CD14-positive monocyte (primary cell): ENCODE measurements at regions not wholly inside any gene's neighbourhood (a gene's known extent, or its start where the extent isn't known, plus 50 kb on each side); places are given as distances from the start of the nearest gene placed in this dataset.

ENCODE experiments used
- DNase-seq, 3 donors: peaks; one replicate each; pipeline ENCODE4 v3.0.0-alpha.2; 2011 to 2022
- H2AFZ ChIP-seq: 2 replicates; pipeline ENCODE4 v1.6.0; 2012; ENCODE audit warnings: mild to moderate bottlenecking, low read depth, low read length, inconsistent platforms; ENCODE audit not compliant: insufficient read depth, poor library complexity, severe bottlenecking
- H3K27ac ChIP-seq, 2 donors: 1 replicate in 1 of 2; 2 replicates in 1 of 2; pipeline ENCODE4 v1.5.1; 2012 to 2013; ENCODE audit warnings: low read length in 2 of 2, control low read depth in 1 of 2, inconsistent platforms in 1 of 2, low read depth in 1 of 2, mild to moderate bottlenecking in 1 of 2
- H3K27me3 ChIP-seq, 2 donors: one replicate each; pipeline versions ENCODE4 v1.6.0 to v1.6.1; 2011 to 2013; ENCODE audit warnings: low read length in 2 of 2; ENCODE audit not compliant: control insufficient read depth in 2 of 2, insufficient read depth in 2 of 2
- H3K36me3 ChIP-seq, 2 donors: replicated peaks in 1 of 2; 1 replicate in 1 of 2; 2 replicates in 1 of 2; pipeline versions ENCODE4 v1.5.1 to v1.6.1; 2012 to 2013; ENCODE audit warnings: low read length in 2 of 2, control low read depth in 1 of 2, inconsistent platforms in 1 of 2, mild to moderate bottlenecking in 1 of 2; ENCODE audit not compliant: insufficient read depth in 2 of 2, control insufficient read depth in 1 of 2
- H3K4me1 ChIP-seq, 2 donors: 1 replicate in 1 of 2; 2 replicates in 1 of 2; pipeline versions ENCODE4 v1.5.1 to v1.6.1; 2012 to 2013; ENCODE audit warnings: low read length in 2 of 2, control low read depth in 1 of 2, inconsistent platforms in 1 of 2, mild to moderate bottlenecking in 1 of 2, moderate library complexity in 1 of 2; ENCODE audit not compliant: insufficient read depth in 2 of 2, control insufficient read depth in 1 of 2
- H3K4me2 ChIP-seq: replicated peaks from 2 replicates; pipeline ENCODE3; 2012; ENCODE audit warnings: low read length, moderate library complexity, mild to moderate bottlenecking; ENCODE audit not compliant: poor library complexity, severe bottlenecking; ENCODE audit errors: extremely low read depth
- H3K4me3 ChIP-seq, 3 experiments: fragments of 200-600 bp in 1 of 3; sonication (generic) in 1 of 3; replicated peaks in 1 of 3; 1 replicate in 2 of 3; 2 replicates in 1 of 3; pipeline ENCODE4 v1.5.1; 2011 to 2013; ENCODE audit warnings: low read length in 3 of 3, mild to moderate bottlenecking in 3 of 3, control low read depth in 2 of 3, low read depth in 2 of 3, inconsistent platforms in 1 of 3, moderate library complexity in 1 of 3
- H3K79me2 ChIP-seq: 2 replicates; pipeline ENCODE4 v1.6.0; 2012; ENCODE audit warnings: mild to moderate bottlenecking, control low read depth, inconsistent platforms, low read length, moderate library complexity; ENCODE audit not compliant: insufficient read depth
- H3K9ac ChIP-seq: 2 replicates; pipeline ENCODE4 v1.6.0; 2017; ENCODE audit warnings: low read length, mild to moderate bottlenecking; ENCODE audit not compliant: insufficient read depth, poor library complexity, severe bottlenecking
- H3K9me3 ChIP-seq, 2 donors: replicated peaks in 1 of 2; 1 replicate in 1 of 2; 2 replicates in 1 of 2; pipeline versions ENCODE4 v1.5.1 to v1.6.1; 2012 to 2013; ENCODE audit warnings: low read length in 2 of 2, control low read depth in 1 of 2; ENCODE audit not compliant: control insufficient read depth in 1 of 2, insufficient read depth in 1 of 2
- H4K20me1 ChIP-seq: 2 replicates; pipeline ENCODE4 v1.6.0; 2012; ENCODE audit warnings: mild to moderate bottlenecking, low read length, control low read depth, moderate library complexity; ENCODE audit not compliant: insufficient read depth
- H3K27ac Mint-ChIP-seq, 7 donors: one replicate each; pipeline ENCODE4 v1.8.0; 2020; ENCODE audit warnings: mild to moderate bottlenecking in 7 of 7, mixed read lengths in 7 of 7, moderate library complexity in 6 of 7, inconsistent platforms in 2 of 7
- H3K27me3 Mint-ChIP-seq, 3 donors: one replicate each; pipeline ENCODE4 v1.8.0; 2021 to 2022; ENCODE audit warnings: low read depth in 3 of 3, mild to moderate bottlenecking in 3 of 3, mixed read lengths in 3 of 3, moderate library complexity in 3 of 3, inconsistent platforms in 1 of 3
- H3K36me3 Mint-ChIP-seq, 2 donors: one replicate each; pipeline ENCODE4 v1.8.0; 2020; ENCODE audit warnings: mixed read lengths in 2 of 2, inconsistent platforms in 1 of 2, mild to moderate bottlenecking in 1 of 2
- H3K4me1 Mint-ChIP-seq: one replicate; pipeline ENCODE4 v1.8.0; 2020; ENCODE audit warnings: mild to moderate bottlenecking, mixed read lengths
- H3K4me3 Mint-ChIP-seq, 2 donors: one replicate each; pipeline ENCODE4 v1.8.0; 2020; ENCODE audit warnings: mild to moderate bottlenecking in 2 of 2, mixed read lengths in 2 of 2, moderate library complexity in 1 of 2
- H3K9me3 Mint-ChIP-seq, 7 donors: one replicate each; pipeline ENCODE4 v1.8.0; 2020 to 2022; ENCODE audit warnings: mixed read lengths in 7 of 7, mild to moderate bottlenecking in 6 of 7, moderate library complexity in 6 of 7, inconsistent platforms in 2 of 7
- WGBS: methylation state at CpG from one replicate; pipeline ENCODE4 v1.1.5; 2013; ENCODE audit warnings: missing lambda C conversion rate; ENCODE audit not compliant: insufficient coverage; 5-methylcytosine and 5-hydroxymethylcytosine counted together
- intact Hi-C, 2 donors: fragments of 100-400 bp; cut with micrococcal nuclease; formaldehyde crosslinking; loops; one replicate each; pipeline versions ENCODE4 v1.15.0 to v1.15.1; 2023
- TF ChIP-seq, protein P1 (sequence below): fragments of 200-600 bp; IDR thresholded peaks from one replicate; pipeline ENCODE4 v1.8.0; 2022; ENCODE audit warnings: antibody characterized with exemption, mild to moderate bottlenecking

DNA sequence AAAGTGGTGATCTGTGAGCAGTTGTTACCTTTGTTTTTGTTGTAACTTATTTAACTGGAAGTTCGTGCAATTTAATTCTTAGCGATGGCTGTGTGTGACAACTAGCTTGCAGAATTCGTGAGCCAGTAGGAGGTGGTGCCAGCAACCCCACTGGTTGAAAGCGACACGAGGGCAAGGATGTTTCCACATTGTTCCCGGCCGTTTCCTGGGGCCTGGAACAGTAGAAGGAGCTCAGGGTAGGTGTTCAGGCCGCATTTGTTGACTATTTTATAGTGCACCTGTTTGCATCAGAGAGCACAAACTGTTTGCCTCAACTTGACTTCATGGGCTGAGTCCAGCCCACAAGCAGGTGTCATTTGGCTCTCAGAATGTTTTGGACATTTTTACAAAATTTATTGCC is 112.1 kb upstream of the PTPN1 start:
- H3K27ac ChIP-seq = no peak overlapping the region
- no peaks in the 10 kb centered on the region for H3K79me2 ChIP-seq
- H4K20me1 ChIP-seq = no peaks in the 10 kb centered on the region
- Mint-ChIP-seq H3K9me3 (peaks cover 0 to 2% (median 0%) of the 10 kb centered on the region in 7 donors), H3K27ac (no peak overlapping the region), H3K27me3 (peaks cover 0 to 5% (median 1%) of the 10 kb centered on the region in 3 donors), H3K4me1 (peaks cover 47% of the 10 kb centered on the region), H3K36me3 (peaks cover 0 to 4% of the 10 kb centered on the region in 2 donors), H3K4me3 (no peak overlapping the region)
- 93% methylated on average over 7 of the region's 8 CpGs for WGBS
- no peak overlapping the region for H3K9ac ChIP-seq
- peaks cover 37 to 48% of the 10 kb centered on the region in 2 donors for H3K4me1 ChIP-seq
- H3K27me3 ChIP-seq = no peaks in the 10 kb centered on the region
- no peak overlapping the region for H3K4me3 ChIP-seq
- TF ChIP-seq, protein P1, sequence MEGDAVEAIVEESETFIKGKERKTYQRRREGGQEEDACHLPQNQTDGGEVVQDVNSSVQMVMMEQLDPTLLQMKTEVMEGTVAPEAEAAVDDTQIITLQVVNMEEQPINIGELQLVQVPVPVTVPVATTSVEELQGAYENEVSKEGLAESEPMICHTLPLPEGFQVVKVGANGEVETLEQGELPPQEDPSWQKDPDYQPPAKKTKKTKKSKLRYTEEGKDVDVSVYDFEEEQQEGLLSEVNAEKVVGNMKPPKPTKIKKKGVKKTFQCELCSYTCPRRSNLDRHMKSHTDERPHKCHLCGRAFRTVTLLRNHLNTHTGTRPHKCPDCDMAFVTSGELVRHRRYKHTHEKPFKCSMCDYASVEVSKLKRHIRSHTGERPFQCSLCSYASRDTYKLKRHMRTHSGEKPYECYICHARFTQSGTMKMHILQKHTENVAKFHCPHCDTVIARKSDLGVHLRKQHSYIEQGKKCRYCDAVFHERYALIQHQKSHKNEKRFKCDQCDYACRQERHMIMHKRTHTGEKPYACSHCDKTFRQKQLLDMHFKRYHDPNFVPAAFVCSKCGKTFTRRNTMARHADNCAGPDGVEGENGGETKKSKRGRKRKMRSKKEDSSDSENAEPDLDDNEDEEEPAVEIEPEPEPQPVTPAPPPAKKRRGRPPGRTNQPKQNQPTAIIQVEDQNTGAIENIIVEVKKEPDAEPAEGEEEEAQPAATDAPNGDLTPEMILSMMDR = no peak
- intact Hi-C loops = no loop called here
- H2AFZ ChIP-seq = no peak overlapping the region
- no peak overlapping the region for H3K4me2 ChIP-seq
- no peak for DNase-seq
- H3K36me3 ChIP-seq = no peaks in the 10 kb centered on the region
- no peaks in the 10 kb centered on the region for H3K9me3 ChIP-seq

DNA sequence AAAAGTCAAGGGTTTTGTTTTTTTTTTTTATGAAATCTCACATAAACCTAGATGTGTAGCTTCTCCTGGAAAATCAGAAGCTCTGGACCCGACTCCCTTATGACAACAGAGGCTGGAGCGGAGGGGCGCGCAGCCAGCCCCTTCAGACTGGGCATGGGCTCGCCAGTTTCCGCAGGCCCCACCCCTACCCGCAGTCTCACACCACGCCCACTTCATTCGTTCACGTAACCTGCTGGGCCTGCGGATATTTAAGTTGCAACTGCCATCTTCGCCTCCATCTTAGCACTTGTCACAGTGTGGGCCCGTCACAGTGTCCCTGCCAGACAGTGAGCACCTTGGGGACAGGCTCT is 111.7 kb upstream of the PTPN1 start:
- no peak for DNase-seq
- no peak overlapping the region for H3K27ac Mint-ChIP-seq

More for the DNA sequence above, 111.7 kb upstream of the PTPN1 start:
- Histone ChIP-seq H3K36me3 (no peaks in the 10 kb centered on the region), H3K27ac (no peak overlapping the region), H3K4me2 (no peak overlapping the region), H3K4me3 (no peak overlapping the region), H2AFZ (no peak overlapping the region), H4K20me1 (no peaks in the 10 kb centered on the region), H3K9ac (no peak overlapping the region), H3K9me3 (no peaks in the 10 kb centered on the region), H3K27me3 (no peaks in the 10 kb centered on the region), H3K79me2 (no peaks in the 10 kb centered on the region), H3K4me1 (peaks cover 37 to 48% of the 10 kb centered on the region in 2 donors)
- H3K27me3 Mint-ChIP-seq = peaks cover 0 to 5% (median 1%) of the 10 kb centered on the region in 3 donors
- H3K4me1 Mint-ChIP-seq = peaks cover 47% of the 10 kb centered on the region
- TF ChIP-seq, protein P1 = no peak
- peaks cover 0 to 4% of the 10 kb centered on the region in 2 donors for H3K36me3 Mint-ChIP-seq
- 85% methylated on average over 13 of the region's 13 CpGs for WGBS
- intact Hi-C loops = no loop called here
- H3K4me3 Mint-ChIP-seq = no peak overlapping the region
- H3K9me3 Mint-ChIP-seq = peaks cover 0 to 2% (median 0%) of the 10 kb centered on the region in 7 donors
